Cardiac muscle cell (in vitro differentiated cells and primary cell): ENCODE measurements at regions not wholly inside any gene's neighbourhood (a gene's known extent, or its start where the extent isn't known, plus 50 kb on each side); places are given as distances from the start of the nearest gene placed in this dataset.
"Not testable (repeated sequence)": the region's sequence is repeated elsewhere in the genome, so short reads cannot be mapped to it uniquely, and the experiment has no call there.

ENCODE experiments used
- DNase-seq, 2 donors: peaks; one replicate each; pipeline versions ENCODE4 v3.0.0 to v3.0.0-alpha.2; 2010 to 2017; ENCODE audit warnings: low read depth in 1 of 2, low spot score in 1 of 2
- H3K27ac ChIP-seq: fragments of 200-600 bp; sonication (generic); 2 replicates; pipeline ENCODE4 v1.5.1; 2016
- H3K27me3 ChIP-seq: fragments of 200-600 bp; sonication (generic); 2 replicates; pipeline ENCODE4 v1.6.0; 2016; ENCODE audit warnings: control low read depth
- H3K36me3 ChIP-seq: fragments of 200-600 bp; sonication (generic); 2 replicates; pipeline ENCODE4 v1.5.1; 2016; ENCODE audit warnings: control low read depth
- H3K4me1 ChIP-seq: fragments of 200-600 bp; sonication (generic); 2 replicates; pipeline ENCODE4 v1.8.1; 2017; ENCODE audit warnings: low read depth, mild to moderate bottlenecking, mixed run types
- H3K4me3 ChIP-seq: fragments of 200-600 bp; sonication (generic); 2 replicates; pipeline ENCODE4 v1.5.1; 2016; ENCODE audit warnings: mild to moderate bottlenecking
- H3K9me3 ChIP-seq: fragments of 200-600 bp; sonication (generic); 2 replicates; pipeline ENCODE4 v1.5.1; 2017; ENCODE audit warnings: low read depth, mild to moderate bottlenecking, control low read depth
- TF ChIP-seq, protein P1 (sequence below): IDR thresholded peaks from 2 replicates; pipeline ENCODE4 v1.5.1; 2012; ENCODE audit warnings: low read depth, mild to moderate bottlenecking, low read length

- no peak for DNase-seq
- Histone ChIP-seq H3K27me3 (no peaks in the 10 kb centered on the region), H3K4me1 (peaks cover 11% of the 10 kb centered on the region), H3K9me3 (no peaks in the 10 kb centered on the region), H3K4me3 (no peak overlapping the region), H3K27ac (no peak overlapping the region), H3K36me3 (no peaks in the 10 kb centered on the region)
- TF ChIP-seq, protein P1, sequence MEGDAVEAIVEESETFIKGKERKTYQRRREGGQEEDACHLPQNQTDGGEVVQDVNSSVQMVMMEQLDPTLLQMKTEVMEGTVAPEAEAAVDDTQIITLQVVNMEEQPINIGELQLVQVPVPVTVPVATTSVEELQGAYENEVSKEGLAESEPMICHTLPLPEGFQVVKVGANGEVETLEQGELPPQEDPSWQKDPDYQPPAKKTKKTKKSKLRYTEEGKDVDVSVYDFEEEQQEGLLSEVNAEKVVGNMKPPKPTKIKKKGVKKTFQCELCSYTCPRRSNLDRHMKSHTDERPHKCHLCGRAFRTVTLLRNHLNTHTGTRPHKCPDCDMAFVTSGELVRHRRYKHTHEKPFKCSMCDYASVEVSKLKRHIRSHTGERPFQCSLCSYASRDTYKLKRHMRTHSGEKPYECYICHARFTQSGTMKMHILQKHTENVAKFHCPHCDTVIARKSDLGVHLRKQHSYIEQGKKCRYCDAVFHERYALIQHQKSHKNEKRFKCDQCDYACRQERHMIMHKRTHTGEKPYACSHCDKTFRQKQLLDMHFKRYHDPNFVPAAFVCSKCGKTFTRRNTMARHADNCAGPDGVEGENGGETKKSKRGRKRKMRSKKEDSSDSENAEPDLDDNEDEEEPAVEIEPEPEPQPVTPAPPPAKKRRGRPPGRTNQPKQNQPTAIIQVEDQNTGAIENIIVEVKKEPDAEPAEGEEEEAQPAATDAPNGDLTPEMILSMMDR, result no peak
Observed at GRCh38 chr2:143840601-143841000, 679.3 kb downstream of the ZEB2 start.

GRCh38 chr2:143840194-143840593, 679.7 kb downstream of the ZEB2 start:
- Histone ChIP-seq H3K27me3 (no peaks in the 10 kb centered on the region), H3K9me3 (no peaks in the 10 kb centered on the region), H3K36me3 (no peaks in the 10 kb centered on the region), H3K27ac (no peak overlapping the region), H3K4me1 (peaks cover 11% of the 10 kb centered on the region), H3K4me3 (no peak overlapping the region)
- no peak for DNase-seq
- TF ChIP-seq, protein P1, result no peak

DNA sequence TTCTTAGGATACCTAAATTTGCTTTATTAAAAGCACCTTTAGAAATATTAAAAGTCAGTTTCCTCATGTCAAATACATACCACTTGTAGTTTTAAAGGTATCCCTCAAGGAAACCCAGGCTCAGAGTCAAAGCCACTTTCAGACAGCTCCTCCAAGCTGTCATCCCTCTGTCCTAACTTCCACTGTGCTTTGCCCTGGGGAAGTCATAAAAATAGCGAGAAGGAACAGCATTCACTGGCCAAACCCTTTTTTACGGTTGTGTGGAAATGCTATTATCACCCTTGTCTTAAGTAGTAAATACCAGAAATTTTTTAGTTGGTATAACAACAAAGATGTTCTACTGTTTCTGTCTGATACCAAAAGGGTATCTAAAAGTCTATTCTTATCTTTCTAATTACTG, 680.5 kb downstream of the ZEB2 start:
- H3K27ac ChIP-seq, result no peak overlapping the region
- peak in 1 of 2 donors; percentile 42 for DNase-seq
- H3K4me3 ChIP-seq, result no peak overlapping the region
- no peaks in the 10 kb centered on the region for H3K27me3 ChIP-seq
- H3K4me1 ChIP-seq, result peaks cover 11% of the 10 kb centered on the region
- no peaks in the 10 kb centered on the region for H3K9me3 ChIP-seq
- TF ChIP-seq, protein P1, result no peak
- H3K36me3 ChIP-seq, result no peaks in the 10 kb centered on the region

DNA sequence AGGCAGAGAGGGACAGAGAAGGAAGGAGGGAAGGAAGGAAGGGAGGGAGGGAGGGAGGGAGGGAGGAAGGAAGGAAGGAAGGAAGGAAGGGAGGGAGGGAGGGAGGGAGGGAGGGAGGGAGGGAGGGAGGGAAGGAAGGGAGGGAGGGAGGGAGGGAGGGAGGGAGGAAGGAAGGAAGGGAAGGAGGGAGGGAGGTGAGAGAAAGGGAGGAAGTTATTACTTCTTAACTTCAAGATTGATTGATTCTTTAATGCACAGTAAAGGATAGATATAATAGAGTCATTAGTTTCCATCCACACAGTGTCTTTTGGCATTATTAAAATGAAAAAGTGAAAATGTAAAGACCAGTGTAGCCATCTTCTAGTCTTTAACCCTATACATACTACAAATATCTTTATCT, 682.9 kb downstream of the ZEB2 start:
- not testable (repeated sequence) for DNase-seq, H3K4me3 ChIP-seq, H3K27me3 ChIP-seq, H3K27ac ChIP-seq, H3K9me3 ChIP-seq, H3K36me3 ChIP-seq
- peaks cover 11% of the 10 kb centered on the region for H3K4me1 ChIP-seq

DNA sequence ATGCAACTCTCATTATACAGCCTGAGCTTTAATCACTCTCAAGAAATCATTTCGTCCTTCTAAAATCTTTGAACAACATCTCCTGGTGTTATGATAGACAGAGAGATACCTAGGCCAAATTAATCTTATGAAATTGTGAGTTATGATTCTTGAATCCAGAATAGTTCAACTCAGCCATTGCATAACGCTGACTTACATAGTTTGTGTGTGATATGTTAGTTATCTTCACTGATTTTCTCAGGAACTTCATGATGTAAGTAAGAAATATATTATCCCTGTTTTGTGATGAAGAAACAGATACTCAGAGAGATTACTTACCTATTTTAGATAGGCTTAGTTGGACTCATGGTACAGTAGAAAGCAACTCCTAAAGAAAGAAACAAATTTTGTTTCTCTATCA, 684.4 kb downstream of the ZEB2 start:
- Histone ChIP-seq H3K27ac (no peak overlapping the region), H3K9me3 (no peaks in the 10 kb centered on the region), H3K4me1 (peaks cover 11% of the 10 kb centered on the region), H3K36me3 (no peaks in the 10 kb centered on the region), H3K4me3 (no peak overlapping the region), H3K27me3 (no peaks in the 10 kb centered on the region)
- no peak for DNase-seq
- TF ChIP-seq, protein P1, result no peak

DNA sequence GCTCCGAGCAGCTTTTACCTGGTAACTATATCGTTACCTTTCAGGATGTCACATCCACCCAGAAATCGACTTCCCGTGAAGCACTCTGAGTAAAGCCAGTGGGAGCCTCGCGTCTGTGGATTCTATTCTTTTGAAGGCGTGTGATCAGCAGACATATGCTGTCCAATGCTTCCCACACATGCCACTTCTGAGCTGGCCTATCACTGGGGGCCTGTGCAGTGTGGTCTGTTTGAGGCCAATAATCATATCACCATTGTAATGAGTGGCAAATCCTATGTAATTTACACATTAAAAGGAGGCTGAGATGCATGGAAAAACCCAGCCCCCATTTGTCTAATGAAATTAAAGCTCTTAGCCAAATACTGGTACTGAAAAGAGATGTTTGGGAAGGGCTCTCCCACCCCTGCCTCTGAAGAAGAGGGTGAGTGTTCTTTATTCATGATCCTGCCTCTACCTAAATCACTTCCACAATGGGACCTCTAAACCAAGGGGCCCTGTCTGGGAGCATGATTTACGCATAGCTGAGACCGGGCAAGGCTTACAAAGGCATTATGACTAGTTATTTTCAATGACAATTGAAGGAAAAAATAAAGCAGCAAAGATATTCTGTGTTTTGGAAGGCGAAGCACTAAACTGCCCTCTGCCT, 686.8 kb downstream of the ZEB2 start:
- H3K27me3 ChIP-seq, result no peaks in the 10 kb centered on the region
- H3K9me3 ChIP-seq, result no peaks in the 10 kb centered on the region
- H3K36me3 ChIP-seq, result no peaks in the 10 kb centered on the region
- no peaks in the 10 kb centered on the region for H3K4me1 ChIP-seq
- H3K27ac ChIP-seq, result no peak overlapping the region
- TF ChIP-seq, protein P1, result no peak
- DNase-seq, result no peak
- no peak overlapping the region for H3K4me3 ChIP-seq
